SK-N-SH (cell line): ENCODE measurements at regions not wholly inside any gene's neighbourhood (a gene's known extent, or its start where the extent isn't known, plus 50 kb on each side); places are given as distances from the start of the nearest gene placed in this dataset.

Experiments used
- CTCF ChIP-seq: fragments of 200-600 bp; sonication (generic); IDR thresholded peaks from 2 replicates; pipeline ENCODE4 v1.6.1; 2017; ENCODE audit warnings: antibody characterized with exemption, mild to moderate bottlenecking, moderate library complexity
- FOXJ3 ChIP-seq: sonication (generic); formaldehyde crosslinking; IDR thresholded peaks from 2 replicates; pipeline ENCODE4 v1.5.1; 2020; ENCODE audit warnings: mild to moderate bottlenecking, missing genetic modification reagents
- GATA2 ChIP-seq: sonication (generic); formaldehyde crosslinking; IDR thresholded peaks from 2 replicates; pipeline ENCODE4 v1.5.0; 2020; ENCODE audit warnings: mild to moderate bottlenecking, missing genetic modification reagents
- NRF1 ChIP-seq: IDR thresholded peaks from 2 replicates; pipeline ENCODE4 v1.6.1; 2012; ENCODE audit warnings: low read depth, mild to moderate bottlenecking, low read length
- SMC3 ChIP-seq: IDR thresholded peaks from 2 replicates; pipeline ENCODE4 v1.6.1; 2012; ENCODE audit warnings: low read depth, low read length, improper control_type of control experiment
- TAF1 ChIP-seq: IDR thresholded peaks from 2 replicates; pipeline ENCODE4 v1.6.1; 2012; ENCODE audit warnings: low read depth, mild to moderate bottlenecking, low read length, moderate library complexity, borderline replicate concordance
- USF2 ChIP-seq: fragments of 150-350 bp; IDR thresholded peaks from 2 replicates; pipeline ENCODE4 v1.6.1; 2017; ENCODE audit warnings: antibody characterized with exemption, low read length, low read depth, borderline replicate concordance
- TF ChIP-seq, protein P1 (sequence below): IDR thresholded peaks from 2 replicates; pipeline ENCODE4 v1.6.1; 2012; ENCODE audit warnings: mild to moderate bottlenecking, low read depth, low read length, moderate library complexity

DNA sequence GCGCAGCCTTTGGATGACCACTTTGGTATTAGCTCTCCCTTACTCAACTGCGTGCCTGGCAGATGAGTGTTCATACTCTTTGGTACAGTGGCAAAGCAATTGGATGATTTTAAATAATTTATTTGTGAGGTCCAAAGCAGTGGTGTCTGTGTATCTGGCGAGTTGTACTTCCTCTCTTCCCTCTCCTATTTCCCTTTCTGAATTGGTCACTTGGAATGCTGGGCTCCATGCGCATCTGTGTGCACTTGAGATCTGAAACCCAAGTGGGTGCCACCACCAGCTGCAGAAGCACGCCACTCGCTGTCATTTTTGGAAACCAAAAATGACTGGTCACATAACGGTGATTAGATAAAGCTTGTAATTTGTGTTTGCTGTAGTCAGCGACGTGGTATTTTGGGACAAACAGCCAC lies 386.0 kb upstream of the KLF4 start:
- TF ChIP-seq FOXJ3: no peak
- TF ChIP-seq CTCF: no peak
- TF ChIP-seq SMC3: no peak
- TF ChIP-seq USF2: no peak
- no peak for TF ChIP-seq NRF1
- TF ChIP-seq TAF1: no peak
- TF ChIP-seq GATA2: no peak
- TF ChIP-seq, protein P1, sequence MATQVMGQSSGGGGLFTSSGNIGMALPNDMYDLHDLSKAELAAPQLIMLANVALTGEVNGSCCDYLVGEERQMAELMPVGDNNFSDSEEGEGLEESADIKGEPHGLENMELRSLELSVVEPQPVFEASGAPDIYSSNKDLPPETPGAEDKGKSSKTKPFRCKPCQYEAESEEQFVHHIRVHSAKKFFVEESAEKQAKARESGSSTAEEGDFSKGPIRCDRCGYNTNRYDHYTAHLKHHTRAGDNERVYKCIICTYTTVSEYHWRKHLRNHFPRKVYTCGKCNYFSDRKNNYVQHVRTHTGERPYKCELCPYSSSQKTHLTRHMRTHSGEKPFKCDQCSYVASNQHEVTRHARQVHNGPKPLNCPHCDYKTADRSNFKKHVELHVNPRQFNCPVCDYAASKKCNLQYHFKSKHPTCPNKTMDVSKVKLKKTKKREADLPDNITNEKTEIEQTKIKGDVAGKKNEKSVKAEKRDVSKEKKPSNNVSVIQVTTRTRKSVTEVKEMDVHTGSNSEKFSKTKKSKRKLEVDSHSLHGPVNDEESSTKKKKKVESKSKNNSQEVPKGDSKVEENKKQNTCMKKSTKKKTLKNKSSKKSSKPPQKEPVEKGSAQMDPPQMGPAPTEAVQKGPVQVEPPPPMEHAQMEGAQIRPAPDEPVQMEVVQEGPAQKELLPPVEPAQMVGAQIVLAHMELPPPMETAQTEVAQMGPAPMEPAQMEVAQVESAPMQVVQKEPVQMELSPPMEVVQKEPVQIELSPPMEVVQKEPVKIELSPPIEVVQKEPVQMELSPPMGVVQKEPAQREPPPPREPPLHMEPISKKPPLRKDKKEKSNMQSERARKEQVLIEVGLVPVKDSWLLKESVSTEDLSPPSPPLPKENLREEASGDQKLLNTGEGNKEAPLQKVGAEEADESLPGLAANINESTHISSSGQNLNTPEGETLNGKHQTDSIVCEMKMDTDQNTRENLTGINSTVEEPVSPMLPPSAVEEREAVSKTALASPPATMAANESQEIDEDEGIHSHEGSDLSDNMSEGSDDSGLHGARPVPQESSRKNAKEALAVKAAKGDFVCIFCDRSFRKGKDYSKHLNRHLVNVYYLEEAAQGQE: no peak
